Inferior parietal cortex (tissue), 1 donor: ENCODE measurements at regions not wholly inside any gene's neighbourhood (a gene's known extent, or its start where the extent isn't known, plus 50 kb on each side); places are given as distances from the start of the nearest gene placed in this dataset.
"Not testable (repeated sequence)": the region's sequence is repeated elsewhere in the genome, so short reads cannot be mapped to it uniquely, and the experiment has no call there.

Experiments used
- DNase-seq: peaks from one replicate; pipeline ENCODE4 v3.0.0-alpha.2; 2016; ENCODE audit errors: extremely low spot score

DNA sequence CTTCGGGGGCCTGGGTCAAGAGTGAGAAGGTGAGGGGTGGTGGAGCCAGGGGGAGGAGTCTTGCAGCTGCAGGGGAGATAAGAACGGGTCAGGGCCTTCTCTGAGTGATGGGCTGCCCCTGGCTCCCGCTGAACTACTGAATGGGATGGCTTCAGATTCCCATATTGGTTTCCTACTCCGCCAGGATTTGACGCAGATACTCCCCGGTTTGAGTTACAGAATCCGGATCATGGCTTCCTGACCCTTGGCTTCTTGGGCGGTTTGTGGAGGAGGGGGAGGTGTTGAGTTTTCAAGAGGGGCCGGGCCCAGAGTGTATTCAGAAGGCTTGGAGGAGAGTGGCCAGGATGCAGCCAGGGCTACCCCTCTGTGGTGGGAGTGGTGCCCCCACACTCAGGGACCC, 119.9 kb upstream of the ATP2B2 start:
- DNase-seq, result no peak

DNA sequence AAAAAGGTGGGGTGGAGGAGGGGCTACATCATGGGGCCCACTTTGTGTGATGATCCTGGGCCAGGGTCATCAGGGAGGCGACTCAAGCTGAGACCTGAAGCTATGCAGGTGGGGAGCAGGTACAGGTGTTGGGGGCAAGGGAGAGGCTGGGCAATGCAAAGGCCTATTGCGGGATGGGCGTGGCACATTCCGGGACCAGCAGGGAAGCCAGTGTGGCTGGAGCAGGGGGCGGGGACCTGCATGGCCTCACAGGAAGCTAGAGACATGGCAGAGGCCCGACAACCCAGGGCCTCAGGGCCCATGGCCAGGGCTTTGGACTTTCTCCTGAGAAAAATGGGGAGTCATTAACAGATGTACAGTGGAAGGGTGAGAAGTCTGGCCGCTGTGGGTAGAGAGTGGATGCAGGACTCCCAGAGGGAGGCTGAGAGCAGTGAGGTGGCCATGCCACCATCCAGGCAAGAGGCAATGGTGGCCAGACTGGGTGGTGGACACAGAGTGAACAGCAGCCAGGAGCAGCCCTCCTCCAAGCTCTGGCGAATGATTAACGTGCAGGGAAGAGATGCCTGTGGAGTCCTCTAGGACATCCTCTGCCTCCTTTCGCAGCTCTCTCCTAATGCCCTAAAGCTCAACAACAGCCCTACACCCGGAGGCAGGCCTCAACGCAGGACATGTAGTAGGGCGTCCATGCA, 122.6 kb upstream of the ATP2B2 start:
- DNase-seq, result no peak

DNA sequence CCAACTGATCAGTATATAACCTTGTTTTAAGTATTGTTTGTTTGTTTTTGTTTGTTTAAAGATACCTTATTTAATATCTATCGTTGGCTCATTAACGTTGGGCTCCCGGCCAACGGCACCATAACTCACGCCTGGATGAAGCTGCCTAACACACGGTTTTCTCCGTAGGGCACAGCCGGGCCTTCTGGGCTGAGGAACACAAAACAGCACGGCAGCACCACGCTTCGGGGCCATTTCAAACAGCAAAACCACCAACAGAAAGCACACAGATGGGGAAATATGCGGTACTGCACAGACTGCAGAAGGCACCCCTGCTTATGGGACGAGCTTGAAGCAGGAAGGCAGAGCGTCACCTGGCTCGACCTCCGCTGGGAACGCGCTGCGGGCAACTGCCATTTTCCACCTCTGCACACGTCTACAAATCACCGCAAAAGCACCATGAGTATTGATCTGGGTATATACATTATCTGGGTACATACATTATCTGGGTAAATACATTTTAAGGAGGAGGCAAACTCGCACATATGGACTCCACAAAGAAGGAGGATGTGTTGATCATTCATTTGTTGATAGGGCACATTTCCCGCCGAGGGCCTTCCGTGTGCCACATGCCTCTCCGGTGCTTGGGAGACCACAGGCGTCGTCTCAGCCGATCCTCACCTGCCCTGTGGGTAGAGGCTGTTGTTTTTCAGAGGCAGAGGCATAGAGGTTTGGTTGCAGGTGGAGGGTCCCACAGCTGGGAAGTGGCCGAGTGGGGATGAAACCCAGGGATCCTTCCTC, 123.7 kb upstream of the ATP2B2 start:
- DNase-seq, result no peak

DNA sequence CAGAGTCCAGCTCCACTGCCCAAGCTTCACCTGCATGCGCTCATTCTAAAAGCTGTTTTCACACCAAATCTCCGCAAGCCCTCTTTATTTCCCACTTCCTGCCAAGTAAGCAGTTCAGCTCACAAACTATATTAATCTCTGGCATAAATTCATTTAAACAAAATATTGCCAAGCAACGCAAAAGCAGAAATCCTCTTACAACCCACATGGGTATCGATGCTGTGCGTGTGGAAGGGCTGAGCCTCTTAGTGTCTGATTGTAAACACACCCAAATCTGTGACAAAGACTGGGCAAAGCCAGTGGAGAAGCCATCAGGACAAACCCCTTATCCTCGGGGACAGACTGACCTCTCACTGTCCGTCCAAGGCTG, 124.3 kb upstream of the ATP2B2 start:
- no peak for DNase-seq

DNA sequence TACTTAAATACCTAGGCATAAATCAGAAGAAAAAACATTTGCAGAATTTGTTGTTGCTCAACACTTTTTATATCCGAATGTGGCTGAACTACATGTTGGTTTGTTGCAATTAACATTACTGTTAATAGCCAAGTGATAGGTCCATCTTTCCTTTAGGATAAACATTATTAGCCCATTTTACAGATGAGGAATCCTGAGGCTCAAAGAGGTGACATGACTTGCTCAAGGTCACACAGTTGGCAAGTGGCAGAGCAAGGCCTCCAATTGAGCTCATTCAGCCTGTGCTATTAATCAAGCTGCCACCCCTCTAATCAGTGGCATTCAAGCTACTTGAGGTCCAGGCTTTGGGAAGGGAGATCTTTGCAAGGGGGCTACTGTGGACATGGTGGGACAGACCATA, 125.8 kb upstream of the ATP2B2 start:
- DNase-seq, result no peak

DNA sequence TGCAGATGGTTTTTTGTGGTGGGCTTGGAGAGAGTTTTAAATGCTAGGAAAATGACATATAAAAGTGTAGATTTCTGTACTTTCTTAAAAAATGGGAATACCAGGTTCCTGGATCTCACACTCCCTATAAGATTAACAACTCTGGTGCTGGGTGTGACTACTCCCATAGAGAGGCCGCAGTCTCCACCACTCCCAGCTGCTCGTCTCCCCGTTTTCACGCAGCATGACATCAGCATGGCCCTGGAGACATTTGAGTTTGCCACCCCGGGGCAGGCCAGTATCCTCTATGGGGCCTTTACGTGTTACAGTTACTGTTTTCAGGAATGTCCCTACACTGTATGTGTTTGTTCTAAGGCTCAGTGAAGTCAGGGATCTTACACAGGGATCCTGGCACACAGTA, 126.7 kb upstream of the ATP2B2 start:
- DNase-seq, result no peak

DNA sequence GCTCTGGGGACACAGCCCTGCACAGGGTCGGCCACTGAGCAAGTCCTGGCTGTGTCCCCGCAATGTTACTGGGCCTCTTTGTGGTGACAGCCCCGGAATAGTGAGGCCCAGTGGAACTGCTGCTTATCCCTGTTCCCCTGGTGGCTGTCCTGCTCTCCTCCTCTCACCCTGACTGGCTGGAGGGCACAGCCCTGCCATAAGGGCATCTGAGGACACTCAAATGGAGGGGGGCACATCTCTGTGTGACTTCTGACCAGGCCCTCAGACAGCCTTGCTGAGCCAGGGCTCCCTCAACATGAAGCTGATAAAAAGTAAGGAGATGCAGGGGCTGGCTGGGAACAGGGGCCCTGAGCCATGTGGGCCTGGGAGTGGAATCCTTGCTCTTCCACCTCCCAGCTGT, 127.4 kb upstream of the ATP2B2 start:
- no peak for DNase-seq

DNA sequence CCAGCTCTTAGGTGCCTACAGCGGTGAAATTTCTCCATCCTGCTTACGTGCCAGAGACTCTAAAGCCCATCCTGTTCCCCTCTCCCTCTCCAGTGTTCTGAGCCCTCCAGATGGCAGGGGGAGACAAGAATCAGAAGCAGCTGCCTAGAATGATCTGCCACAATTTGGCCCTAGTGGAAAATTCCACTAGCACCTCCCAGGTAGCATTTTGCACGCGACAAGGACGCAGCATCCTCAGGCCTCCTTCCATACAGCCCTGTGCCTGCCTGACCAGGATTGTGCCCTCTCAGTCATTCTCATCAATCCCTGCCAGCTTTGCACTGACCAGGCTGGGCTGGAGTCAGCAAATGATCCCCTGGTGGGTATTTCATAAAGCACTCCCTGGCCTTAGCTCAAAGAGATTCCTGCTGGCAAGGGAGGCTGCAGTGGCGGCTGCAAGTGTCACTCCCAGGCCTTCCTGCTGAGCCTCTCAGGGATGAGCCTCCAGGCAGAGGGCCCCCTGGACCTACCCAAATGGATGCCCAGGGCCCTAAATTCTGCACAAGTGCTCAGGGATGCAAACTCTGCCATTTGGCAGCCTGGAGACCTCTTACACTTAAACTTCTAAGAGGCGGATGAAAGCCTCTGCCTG, 130.2 kb upstream of the ATP2B2 start:
- DNase-seq, result no peak

DNA sequence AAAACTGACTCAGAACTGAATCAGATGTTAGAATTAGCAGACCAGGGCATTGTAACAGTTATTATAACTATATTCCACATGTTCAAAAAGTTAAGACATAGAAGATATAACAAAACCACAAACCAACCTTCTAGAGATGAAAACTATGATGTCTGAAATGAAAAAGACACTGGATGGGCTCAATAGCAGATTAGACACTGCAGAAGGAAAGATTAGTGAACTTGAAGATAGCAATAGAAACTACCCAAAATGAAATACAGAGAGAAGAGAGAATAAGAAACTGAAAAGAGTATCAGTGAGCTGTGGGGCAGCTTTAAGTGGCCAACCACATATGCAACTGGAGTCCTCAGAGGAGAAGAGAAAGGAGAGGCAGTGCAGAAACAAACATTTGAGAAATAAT, 132.0 kb upstream of the ATP2B2 start:
- no peak for DNase-seq

DNA sequence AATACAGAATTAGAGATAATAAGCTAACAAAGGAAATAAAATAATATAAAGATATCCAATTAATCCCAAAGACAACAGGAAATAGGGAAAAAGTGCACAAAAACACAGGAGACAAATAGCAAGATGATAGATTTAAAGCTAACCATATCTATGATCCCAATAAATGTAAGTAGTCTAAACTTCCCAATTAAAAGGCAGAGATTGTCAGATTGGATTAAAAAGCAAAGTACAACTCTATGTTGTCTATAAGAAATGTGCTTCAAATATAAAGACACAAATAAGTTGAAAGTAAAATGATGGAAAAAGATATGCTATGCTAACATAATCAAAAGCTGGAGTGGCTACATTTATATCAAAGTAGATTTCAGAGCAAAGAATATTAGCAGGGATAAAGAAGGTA, 133.1 kb upstream of the ATP2B2 start:
- DNase-seq, result no peak

DNA sequence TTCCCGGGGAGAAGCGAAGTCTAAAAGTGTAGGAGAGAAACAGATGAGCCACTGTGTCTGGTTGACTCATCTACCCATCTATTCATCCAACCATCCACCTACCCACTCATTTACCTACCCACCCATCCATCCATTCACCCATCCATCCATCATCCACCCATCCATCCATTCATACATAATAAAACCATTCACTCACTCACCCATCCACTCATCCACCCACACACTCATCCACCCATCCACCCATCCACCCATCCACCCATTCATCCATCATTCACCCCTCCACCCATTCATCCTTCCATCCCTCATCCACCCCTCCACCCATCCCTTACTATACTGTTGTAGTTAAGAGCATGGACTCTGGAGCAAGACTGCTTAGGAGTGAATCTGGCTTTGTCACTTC, 136.4 kb upstream of the ATP2B2 start:
- DNase-seq, result no peak

DNA sequence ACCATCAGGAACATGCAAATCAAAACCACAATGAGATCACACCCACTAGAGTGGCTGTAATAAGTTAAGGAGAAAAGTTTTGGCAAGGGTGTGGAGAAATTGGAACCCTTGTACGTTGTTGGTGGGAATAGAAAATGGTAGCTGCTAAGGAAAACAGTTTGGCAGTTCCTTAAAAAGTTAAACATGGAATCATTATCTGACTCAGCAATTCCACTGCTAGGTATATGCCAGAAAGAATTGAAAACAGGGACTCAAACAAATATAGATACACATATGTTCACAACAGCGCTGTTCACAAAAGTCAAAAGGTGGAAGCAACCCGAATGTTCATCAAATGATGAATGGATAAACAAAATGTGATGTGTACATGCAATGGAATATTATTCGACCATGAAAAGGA, 138.8 kb upstream of the ATP2B2 start:
- no peak for DNase-seq

DNA sequence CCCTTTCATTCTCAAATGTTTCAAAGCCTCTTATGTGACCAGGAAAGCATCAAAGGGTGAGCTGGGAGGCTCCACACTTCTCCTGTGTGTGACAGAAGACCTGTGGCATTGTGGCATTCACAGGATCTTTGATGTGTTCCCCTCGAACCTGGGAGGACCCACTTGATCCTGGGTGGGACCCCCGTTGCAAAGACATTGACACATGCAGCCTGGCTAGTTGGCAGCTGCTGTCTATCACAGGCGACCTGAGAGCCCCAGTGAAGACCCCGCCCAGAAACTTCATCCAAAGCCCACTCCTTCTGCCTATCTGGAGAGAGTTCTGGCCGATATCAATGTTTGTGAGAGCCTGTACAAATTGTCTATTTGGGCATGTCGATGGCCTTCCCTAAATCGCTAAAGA, 140.4 kb upstream of the ATP2B2 start:
- DNase-seq, result no peak

DNA sequence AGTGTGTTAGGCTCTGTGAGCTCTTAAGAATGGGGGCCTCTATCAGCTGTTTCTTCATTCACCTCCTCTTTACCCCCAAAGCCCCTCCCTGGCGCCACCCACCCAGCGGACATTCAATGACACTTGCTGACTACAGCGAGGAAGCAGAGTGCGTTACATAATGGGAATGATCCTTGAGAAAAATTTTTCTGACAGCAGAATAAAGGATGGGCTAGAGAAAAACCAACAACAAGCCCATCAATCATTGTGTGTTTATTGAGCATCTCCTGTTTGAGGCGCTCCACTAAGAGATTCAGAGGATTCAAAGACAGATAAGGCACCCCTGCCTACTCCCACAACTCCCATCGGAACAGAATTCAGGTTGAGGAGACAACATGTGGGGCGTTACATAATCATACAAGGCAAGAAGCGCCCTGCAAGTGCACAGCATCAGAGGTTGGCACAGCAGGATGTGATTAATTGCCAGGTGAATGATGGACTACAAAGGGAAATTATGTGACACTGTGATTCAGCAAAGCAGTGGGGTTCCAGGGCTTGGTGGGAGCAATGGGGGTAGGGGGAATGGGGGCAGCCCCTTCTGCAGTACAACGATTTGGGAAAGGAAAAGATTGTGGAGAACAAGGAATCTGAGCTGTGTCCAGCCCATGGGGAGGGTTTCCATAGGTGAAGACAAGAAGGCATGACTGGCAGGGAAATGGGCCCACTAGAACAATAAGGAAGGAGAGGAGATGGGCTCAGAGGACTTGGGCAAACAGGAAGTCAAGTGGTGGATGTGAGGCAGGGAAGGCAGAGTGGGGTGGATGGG, 141.3 kb upstream of the ATP2B2 start:
- no peak for DNase-seq

DNA sequence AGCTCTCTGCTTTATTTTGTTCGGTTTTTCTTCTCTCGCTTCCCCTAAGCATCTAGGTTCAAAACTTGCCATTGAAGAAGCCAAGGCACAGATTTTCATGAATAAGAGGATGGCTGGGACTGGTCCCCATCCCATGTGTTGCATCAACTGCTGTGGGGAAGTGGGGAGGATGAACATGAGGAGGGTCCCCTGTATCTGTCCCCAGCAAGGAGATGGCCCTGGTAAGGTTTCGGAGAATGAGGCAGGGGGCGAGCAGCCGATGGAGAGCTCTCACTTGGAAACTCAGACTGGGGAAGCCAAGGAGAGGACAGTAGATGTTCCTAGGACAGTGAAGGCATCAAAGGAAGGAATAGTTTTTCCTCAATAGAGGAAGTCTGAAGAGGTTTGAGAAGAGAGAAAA, 142.0 kb upstream of the ATP2B2 start:
- no peak for DNase-seq

DNA sequence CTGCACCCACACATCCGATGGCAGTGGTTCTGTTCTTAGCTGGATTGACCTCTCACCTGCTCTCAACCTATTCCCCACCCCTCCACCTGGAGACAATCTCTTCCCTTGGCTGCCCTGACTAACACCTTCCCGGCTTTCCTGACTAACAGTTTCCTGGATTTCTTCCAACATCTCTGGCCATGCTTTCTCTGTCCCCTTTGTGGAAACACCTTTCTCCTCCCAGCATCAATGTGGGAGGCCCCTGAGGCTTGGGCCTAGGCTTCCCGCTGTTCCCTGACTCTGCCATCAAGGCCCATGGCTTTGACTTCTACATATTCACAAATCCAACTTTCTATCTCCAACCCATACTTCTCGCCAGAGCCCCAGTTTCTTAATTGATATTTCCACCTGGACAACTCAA, 142.8 kb upstream of the ATP2B2 start:
- no peak for DNase-seq

DNA sequence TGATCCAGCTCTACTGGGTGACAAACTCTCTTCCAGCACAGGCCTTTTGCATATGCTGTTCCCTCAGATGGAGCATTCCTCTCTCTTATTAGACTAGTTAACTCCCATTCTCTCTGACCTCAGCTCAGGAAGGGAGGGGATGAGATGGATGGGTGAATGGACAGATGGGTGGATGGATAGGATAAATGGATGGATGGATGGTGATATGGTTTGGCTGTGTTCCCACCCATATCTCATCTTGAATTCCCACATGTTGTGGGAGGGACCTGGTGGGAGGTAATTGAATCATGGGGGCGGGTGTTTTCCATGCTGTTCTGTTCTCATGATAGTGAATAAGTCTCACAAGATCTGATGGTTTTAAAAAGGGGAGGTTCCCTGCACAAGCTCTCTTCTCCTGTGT, 144.1 kb upstream of the ATP2B2 start:
- not testable (repeated sequence) for DNase-seq

DNA sequence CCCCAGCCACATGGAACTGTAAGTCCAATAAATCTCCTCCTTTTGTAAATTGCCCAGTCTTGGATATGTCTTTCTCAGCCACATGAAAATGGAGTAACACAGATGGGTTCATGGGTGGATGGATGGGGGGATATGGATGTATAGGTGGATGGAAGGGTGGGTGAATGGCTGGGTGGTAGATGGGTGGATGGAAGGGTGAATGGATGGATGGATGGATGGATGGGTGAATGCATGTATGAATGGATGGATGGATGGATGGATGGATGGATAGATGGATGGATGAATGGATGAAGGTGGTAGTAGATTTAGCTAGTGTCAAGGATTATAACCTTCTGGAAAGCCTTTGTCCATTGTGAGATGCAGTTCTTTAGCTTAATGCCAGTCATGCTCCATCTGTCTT, 146.1 kb upstream of the ATP2B2 start:
- no peak for DNase-seq

DNA sequence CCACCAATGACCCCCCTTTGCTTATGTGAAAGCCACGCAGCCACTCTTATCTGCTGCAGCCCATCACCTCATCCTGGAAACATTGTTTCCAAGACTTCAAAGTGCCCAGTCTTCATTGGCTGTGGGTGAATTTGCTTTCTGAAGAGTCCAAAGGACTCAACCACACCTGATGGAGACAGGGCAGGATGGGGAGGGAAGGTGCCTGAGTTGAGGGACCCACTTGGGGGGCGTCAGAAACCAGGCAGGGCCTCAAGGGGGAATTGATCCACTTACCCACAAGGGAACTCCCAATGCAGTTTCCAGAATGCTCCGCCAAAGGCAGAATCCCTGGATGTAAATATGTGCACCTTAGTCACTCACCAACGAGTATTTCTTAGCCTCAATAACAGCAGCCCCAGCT, 147.9 kb upstream of the ATP2B2 start:
- no peak for DNase-seq

DNA sequence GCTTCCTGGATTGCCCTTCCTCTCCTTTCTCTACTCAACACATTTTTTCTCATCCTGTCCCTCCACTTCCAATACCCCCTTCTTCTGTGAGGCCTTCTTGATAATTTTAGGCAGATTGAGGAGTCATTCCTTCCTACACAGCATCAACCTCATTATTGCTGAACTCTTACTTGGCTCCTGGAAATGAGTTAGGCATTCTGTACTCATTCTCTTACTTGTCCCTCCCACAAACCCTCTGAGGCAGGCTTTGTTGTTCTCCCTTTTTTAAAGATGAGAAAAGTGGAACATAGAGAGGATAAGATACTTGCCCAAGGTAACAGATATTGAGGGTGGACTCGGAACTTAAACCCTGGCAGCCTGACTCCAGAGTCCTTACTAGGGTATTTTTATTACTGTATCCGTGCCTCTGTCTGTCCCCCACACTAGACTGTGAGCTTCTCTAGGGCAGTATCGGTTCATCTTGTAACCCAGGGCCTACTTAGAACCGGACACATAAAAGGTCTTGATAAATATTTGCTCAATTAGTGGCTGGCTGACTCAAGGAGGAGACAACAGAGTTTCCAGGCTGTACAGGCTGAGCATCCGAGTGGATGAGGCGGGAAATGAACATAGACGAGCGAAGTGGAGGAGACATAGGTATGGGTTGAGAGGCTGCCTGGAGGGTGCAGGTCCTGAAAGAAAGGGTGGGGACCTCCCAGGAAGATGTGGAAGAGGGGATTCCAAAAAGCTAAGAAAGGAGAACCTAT, 148.7 kb upstream of the ATP2B2 start:
- DNase-seq, result no peak

DNA sequence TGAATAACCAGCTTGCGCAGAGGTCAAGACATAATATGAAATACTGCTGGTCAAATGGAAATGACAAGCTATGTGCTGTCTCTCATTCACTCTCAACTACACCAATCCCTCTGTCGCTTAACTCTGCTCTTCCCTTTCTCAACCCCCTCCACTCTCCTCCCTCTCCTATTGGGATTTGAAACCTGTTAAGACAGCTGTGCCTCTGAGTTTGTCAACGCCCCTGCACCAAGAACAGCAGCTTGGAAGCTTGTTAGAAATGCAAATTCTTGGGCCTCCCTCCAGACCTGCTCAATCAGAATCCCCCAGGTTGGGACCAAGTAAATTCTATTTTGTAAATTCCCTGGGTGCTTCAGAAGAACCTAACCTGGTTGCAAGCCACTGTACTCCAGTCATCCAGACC, 149.7 kb upstream of the ATP2B2 start:
- DNase-seq, result no peak

DNA sequence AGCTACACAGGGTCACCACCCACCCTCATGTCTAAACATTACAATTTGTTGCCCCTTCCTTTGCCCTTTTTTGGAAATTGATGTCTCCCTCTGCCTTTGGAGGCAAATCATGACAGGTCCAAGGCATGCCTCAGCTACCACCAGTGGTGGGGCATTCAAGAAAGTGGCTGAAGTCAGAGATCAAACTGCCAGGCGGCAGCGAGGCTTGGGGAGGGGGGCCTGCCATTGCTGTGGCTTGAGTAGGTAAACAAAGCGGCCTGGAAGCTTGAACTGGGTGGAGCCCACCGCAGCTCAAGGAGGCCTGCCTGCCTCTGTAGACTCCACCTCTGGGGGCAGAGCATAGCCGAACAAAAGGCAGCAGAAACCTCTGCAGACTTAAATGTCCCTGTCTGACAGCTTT, 152.0 kb upstream of the ATP2B2 start:
- DNase-seq, result not testable (repeated sequence)
